ENCODE measurements at regions not wholly inside any gene's neighbourhood (a gene's known extent, or its start where the extent isn't known, plus 50 kb on each side); places are given as distances from the start of the nearest gene placed in this dataset.

DNA sequence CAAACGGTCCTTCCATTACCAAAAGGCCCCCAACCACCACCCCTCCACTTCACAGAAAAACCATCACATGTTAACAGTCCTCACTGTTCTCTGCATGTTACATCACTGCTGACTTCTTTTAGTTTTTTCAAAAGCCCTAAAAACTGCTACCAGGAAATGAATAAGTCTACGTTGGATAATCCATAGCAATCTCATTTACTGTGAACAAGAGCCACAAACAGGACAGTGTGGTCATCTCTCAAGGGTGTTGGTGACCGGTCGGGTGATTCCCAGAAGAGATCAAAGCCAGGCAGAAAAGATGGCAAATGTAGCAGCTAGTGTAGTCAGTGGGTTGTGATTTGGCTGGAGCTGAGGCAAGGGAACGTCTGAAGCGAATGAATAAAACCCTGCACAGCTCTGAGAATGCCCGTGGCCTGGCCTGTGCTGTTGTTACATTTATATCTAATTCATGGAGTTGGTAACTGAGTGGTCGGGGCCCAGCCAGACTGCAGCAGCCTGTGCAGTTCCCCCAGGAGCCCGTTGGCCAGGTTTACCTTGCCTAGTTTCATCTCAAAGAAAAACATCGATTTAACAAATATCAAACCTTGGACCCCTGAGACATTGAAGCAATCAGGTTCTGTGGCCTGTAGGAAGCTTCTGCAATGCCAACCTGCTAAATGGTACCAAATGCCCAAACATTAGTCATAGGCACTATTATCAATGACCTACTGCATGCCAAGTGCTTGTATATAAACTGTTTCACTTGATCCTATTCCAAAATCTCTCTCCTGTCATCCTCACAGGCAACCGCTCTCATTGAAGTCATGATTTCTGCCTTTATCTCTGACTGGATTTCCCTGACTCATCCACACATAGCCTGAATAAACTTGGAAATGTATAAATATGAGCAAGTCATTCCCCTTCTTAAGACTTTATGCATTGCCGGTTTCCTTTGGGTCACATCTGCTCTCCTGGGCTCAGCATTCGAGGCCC is 153.8 kb upstream of the SERP2 start:
- TF ChIP-seq, protein P1, sequence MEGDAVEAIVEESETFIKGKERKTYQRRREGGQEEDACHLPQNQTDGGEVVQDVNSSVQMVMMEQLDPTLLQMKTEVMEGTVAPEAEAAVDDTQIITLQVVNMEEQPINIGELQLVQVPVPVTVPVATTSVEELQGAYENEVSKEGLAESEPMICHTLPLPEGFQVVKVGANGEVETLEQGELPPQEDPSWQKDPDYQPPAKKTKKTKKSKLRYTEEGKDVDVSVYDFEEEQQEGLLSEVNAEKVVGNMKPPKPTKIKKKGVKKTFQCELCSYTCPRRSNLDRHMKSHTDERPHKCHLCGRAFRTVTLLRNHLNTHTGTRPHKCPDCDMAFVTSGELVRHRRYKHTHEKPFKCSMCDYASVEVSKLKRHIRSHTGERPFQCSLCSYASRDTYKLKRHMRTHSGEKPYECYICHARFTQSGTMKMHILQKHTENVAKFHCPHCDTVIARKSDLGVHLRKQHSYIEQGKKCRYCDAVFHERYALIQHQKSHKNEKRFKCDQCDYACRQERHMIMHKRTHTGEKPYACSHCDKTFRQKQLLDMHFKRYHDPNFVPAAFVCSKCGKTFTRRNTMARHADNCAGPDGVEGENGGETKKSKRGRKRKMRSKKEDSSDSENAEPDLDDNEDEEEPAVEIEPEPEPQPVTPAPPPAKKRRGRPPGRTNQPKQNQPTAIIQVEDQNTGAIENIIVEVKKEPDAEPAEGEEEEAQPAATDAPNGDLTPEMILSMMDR (IDR thresholded peaks at IDR 0.05), result no peak
- H3K27ac ChIP-seq, result no peak overlapping the region
- H3K4me1 ChIP-seq (ENCODE audit: control insufficient read depth in 1 of 2, insufficient read depth in 1 of 2, low read depth in 1 of 2, low read length in 1 of 2), result no peaks in the 10 kb centered on the region
- no peaks in the 10 kb centered on the region for H3K9me3 ChIP-seq
- no peaks in the 10 kb centered on the region for H3K36me3 ChIP-seq
- H3K27me3 ChIP-seq, result no peaks in the 10 kb centered on the region
- no peak overlapping the region for H3K4me3 ChIP-seq (ENCODE audit: low read depth in 1 of 2, low read length in 1 of 2)

DNA sequence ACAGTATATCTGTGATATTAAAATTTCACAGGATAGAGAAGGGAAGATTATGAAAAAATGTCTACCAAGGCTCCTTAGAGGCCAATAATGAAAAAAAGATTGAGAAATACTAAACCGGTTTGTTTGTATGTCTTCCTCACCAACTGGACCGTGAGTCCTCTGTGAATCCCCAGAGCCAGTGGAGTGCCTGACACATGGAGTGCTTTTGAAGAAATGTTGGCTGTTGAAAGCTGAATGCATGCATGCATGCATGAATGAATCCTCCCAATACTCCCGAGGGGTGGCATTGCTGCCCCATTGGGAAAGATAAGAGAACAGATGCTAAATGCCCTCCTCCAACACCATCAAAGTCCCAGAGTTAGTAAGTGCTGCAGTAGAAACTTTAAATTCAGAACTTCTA is 152.7 kb upstream of the SERP2 start:
- H3K27me3 ChIP-seq, result no peaks in the 10 kb centered on the region
- no peak overlapping the region for H3K27ac ChIP-seq
- TF ChIP-seq, protein P1 (IDR thresholded peaks at IDR 0.05), result no peak
- no peaks in the 10 kb centered on the region for H3K36me3 ChIP-seq
- H3K4me3 ChIP-seq (ENCODE audit: low read depth in 1 of 2, low read length in 1 of 2), result no peak overlapping the region
- no peaks in the 10 kb centered on the region for H3K4me1 ChIP-seq (ENCODE audit: control insufficient read depth in 1 of 2, insufficient read depth in 1 of 2, low read depth in 1 of 2, low read length in 1 of 2)
- no peaks in the 10 kb centered on the region for H3K9me3 ChIP-seq

- TF ChIP-seq, protein P1 (IDR thresholded peaks at IDR 0.05), result no peak
- H3K4me3 ChIP-seq (ENCODE audit: low read depth in 1 of 2, low read length in 1 of 2), result no peak overlapping the region
- no peaks in the 10 kb centered on the region for H3K4me1 ChIP-seq (ENCODE audit: control insufficient read depth in 1 of 2, insufficient read depth in 1 of 2, low read depth in 1 of 2, low read length in 1 of 2)
- no peaks in the 10 kb centered on the region for H3K36me3 ChIP-seq
- H3K9me3 ChIP-seq, result no peaks in the 10 kb centered on the region
- H3K27me3 ChIP-seq, result no peaks in the 10 kb centered on the region
- H3K27ac ChIP-seq, result no peak overlapping the region
Measured at GRCh38 chr13:44221657-44222056, 152.0 kb upstream of the SERP2 start.

DNA sequence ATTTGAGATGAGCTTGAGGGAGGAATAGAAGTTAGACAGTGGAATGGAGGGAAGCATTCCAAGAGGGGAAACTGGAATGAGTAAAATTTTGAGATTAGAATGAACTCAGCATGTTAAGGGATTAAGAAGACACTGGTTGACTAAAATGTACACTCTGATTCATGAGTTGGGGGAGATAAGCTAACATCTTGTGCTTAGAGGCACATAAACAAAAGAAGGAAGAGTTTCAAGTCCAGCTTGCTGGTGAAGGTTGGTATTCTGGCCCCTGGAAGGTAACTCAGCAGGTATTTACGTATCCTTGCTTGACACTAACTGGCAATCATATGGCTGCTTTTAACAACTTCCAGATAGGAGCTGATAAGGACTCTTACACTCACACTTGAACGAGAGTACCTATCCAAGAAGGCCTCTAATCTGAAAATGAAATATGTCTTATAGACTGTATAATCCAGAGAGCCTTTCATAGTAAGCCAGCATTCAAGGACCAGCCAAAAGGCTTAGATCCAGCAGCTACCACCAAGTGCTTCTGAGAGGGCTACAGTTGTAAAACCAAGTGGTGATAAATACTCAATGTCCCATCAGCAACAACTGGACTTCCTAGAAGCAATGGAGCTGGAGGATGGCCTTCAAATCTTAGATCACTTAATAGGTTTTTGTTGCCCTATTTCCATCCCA is 149.7 kb upstream of the SERP2 start:
- Histone ChIP-seq H3K9me3 (no peaks in the 10 kb centered on the region), H3K4me3 (ENCODE audit: low read depth in 1 of 2, low read length in 1 of 2) (no peak overlapping the region), H3K27me3 (no peaks in the 10 kb centered on the region), H3K36me3 (no peaks in the 10 kb centered on the region), H3K4me1 (ENCODE audit: control insufficient read depth in 1 of 2, insufficient read depth in 1 of 2, low read depth in 1 of 2, low read length in 1 of 2) (no peaks in the 10 kb centered on the region), H3K27ac (no peak overlapping the region)
- TF ChIP-seq, protein P1 (IDR thresholded peaks at IDR 0.05), result no peak

DNA sequence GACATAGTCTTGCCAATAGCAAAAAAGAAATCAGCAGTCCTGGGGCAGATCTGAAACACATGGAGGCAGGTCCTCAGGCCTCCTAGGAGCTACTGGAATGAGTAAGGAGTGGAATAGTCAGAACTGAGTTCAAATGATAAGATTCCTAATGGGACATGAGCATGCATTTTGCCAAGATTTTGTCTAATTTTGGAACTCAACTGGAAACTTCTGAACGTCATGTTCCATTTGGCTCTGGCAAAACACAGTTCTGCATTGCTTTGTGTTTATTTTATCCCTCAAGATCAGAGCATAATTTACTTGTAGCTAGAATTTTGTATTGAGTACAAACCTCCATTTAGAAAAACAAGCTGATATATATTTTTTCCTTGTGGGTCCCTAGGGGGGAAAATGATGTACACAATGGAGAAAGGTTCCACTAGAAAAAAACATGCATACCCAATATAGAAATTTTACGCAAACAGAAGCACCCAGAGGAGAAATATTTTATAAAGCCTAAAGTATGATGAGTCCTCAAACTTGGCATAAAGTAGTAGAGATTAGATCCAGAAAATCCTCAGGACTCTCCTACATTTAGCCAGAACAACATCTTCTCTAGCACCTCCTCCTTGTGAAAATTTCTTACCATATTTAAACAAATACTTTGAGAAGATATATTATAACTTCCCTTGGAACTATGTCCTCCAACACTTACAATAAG is 149.0 kb upstream of the SERP2 start:
- H3K27ac ChIP-seq, result no peak overlapping the region
- no peaks in the 10 kb centered on the region for H3K9me3 ChIP-seq
- no peaks in the 10 kb centered on the region for H3K27me3 ChIP-seq
- H3K4me3 ChIP-seq (ENCODE audit: low read depth in 1 of 2, low read length in 1 of 2), result no peak overlapping the region
- TF ChIP-seq, protein P1 (IDR thresholded peaks at IDR 0.05), result no peak
- no peaks in the 10 kb centered on the region for H3K4me1 ChIP-seq (ENCODE audit: control insufficient read depth in 1 of 2, insufficient read depth in 1 of 2, low read depth in 1 of 2, low read length in 1 of 2)
- H3K36me3 ChIP-seq, result no peaks in the 10 kb centered on the region

Data from neutrophil (primary cell).